H9 (cell line): ENCODE measurements at regions not wholly inside any gene's neighbourhood (a gene's known extent, or its start where the extent isn't known, plus 50 kb on each side); places are given as distances from the start of the nearest gene placed in this dataset.
A peak's percentile ranks its signal among the peaks of the same experiment; 100 is the strongest.

Source experiments
- DNase-seq: peaks from one replicate; pipeline ENCODE4 v3.0.0-alpha.2; 2017
- H2AFZ ChIP-seq: one replicate; pipeline ENCODE4 v1.6.1; 2013; ENCODE audit warnings: mild to moderate bottlenecking, low read length, control low read depth, moderate library complexity
- H2AK5ac ChIP-seq: 2 replicates; pipeline ENCODE4 v1.6.1; 2013; ENCODE audit warnings: low read length, control low read depth, mixed read lengths; ENCODE audit not compliant: insufficient read length
- H2BK120ac ChIP-seq: one replicate; pipeline ENCODE4 v1.6.1; 2013; ENCODE audit warnings: low read depth, mild to moderate bottlenecking, low read length, control low read depth, inconsistent platforms; ENCODE audit not compliant: poor library complexity, severe bottlenecking
- H2BK12ac ChIP-seq: 2 replicates; pipeline ENCODE4 v1.6.1; 2013; ENCODE audit warnings: low read length, control low read depth, mixed read lengths, low read depth; ENCODE audit not compliant: insufficient read length
- H2BK15ac ChIP-seq: 2 replicates; pipeline ENCODE4 v1.6.1; 2013; ENCODE audit warnings: low read depth, low read length, control low read depth
- H2BK20ac ChIP-seq: one replicate; pipeline ENCODE4 v1.6.1; 2013; ENCODE audit warnings: low read depth, mild to moderate bottlenecking, low read length, control low read depth, inconsistent platforms; ENCODE audit not compliant: poor library complexity, severe bottlenecking
- H2BK5ac ChIP-seq: 2 replicates; pipeline ENCODE4 v1.6.1; 2013; ENCODE audit warnings: low read length, control low read depth, mixed read lengths; ENCODE audit not compliant: insufficient read length
- H3K14ac ChIP-seq: 2 replicates; pipeline ENCODE4 v1.6.1; 2013; ENCODE audit warnings: low read length, control low read depth; ENCODE audit not compliant: insufficient read depth
- H3K18ac ChIP-seq: 2 replicates; pipeline ENCODE4 v1.6.1; 2013; ENCODE audit warnings: low read depth, mild to moderate bottlenecking, mixed read lengths, low read length, control low read depth; ENCODE audit not compliant: insufficient read length
- H3K23ac ChIP-seq: 2 replicates; pipeline ENCODE4 v1.6.1; 2013; ENCODE audit warnings: low read length, control low read depth, mixed read lengths, low read depth; ENCODE audit not compliant: insufficient read length
- H3K23me2 ChIP-seq: 2 replicates; pipeline ENCODE4 v1.6.1; 2013; ENCODE audit warnings: low read depth, mild to moderate bottlenecking, mixed read lengths, low read length, control low read depth; ENCODE audit not compliant: insufficient read length, poor library complexity, severe bottlenecking
- H3K27ac ChIP-seq: 2 replicates; pipeline ENCODE4 v1.5.1; 2013; ENCODE audit warnings: low read length, control low read depth, mixed read lengths, low read depth; ENCODE audit not compliant: insufficient read length
- H3K27me3 ChIP-seq: 2 replicates; pipeline ENCODE4 v1.6.1; 2013; ENCODE audit warnings: low read length, control low read depth, inconsistent platforms; ENCODE audit not compliant: insufficient read depth
- H3K4ac ChIP-seq: 2 replicates; pipeline ENCODE4 v1.6.1; 2013; ENCODE audit warnings: low read depth, mild to moderate bottlenecking, control low read depth, inconsistent platforms, low read length, moderate library complexity
- H3K4me1 ChIP-seq: 2 replicates; pipeline ENCODE4 v1.6.1; 2013; ENCODE audit warnings: low read length, control low read depth, inconsistent platforms; ENCODE audit not compliant: insufficient read depth
- H3K4me2 ChIP-seq: 2 replicates; pipeline ENCODE4 v1.6.1; 2013; ENCODE audit warnings: low read length, control low read depth, mixed read lengths; ENCODE audit not compliant: insufficient read length, insufficient read depth
- H3K56ac ChIP-seq: 2 replicates; pipeline ENCODE4 v1.6.1; 2013; ENCODE audit warnings: low read depth, mild to moderate bottlenecking, mixed read lengths, low read length, control low read depth; ENCODE audit not compliant: insufficient read length
- H3K79me1 ChIP-seq: 2 replicates; pipeline ENCODE4 v1.6.1; 2013; ENCODE audit warnings: low read depth, mild to moderate bottlenecking, moderate library complexity, low read length, control low read depth, inconsistent platforms; ENCODE audit not compliant: insufficient read depth, poor library complexity, severe bottlenecking
- H3K79me2 ChIP-seq: 2 replicates; pipeline ENCODE4 v1.6.1; 2013; ENCODE audit warnings: low read length, control low read depth, inconsistent platforms; ENCODE audit not compliant: insufficient read depth
- H3K9ac ChIP-seq: 2 replicates; pipeline ENCODE4 v1.6.1; 2013; ENCODE audit warnings: low read length, control low read depth, mixed read lengths; ENCODE audit not compliant: insufficient read length; ENCODE audit errors: extremely low read depth
- H3K9me3 ChIP-seq: one replicate; pipeline ENCODE4 v1.6.1; 2013; ENCODE audit warnings: low read depth, low read length, inconsistent platforms; ENCODE audit not compliant: control insufficient read depth
- H3T11ph ChIP-seq: one replicate; pipeline ENCODE4 v1.6.1; 2013; ENCODE audit warnings: mild to moderate bottlenecking, low read length, control low read depth, inconsistent platforms
- H4K20me1 ChIP-seq: one replicate; pipeline ENCODE4 v1.6.1; 2013; ENCODE audit not compliant: control insufficient read depth, insufficient read length, insufficient read depth
- H4K5ac ChIP-seq: 2 replicates; pipeline ENCODE4 v1.6.1; 2013; ENCODE audit warnings: low read depth, mild to moderate bottlenecking, mixed read lengths, low read length, control low read depth; ENCODE audit not compliant: insufficient read length
- H4K8ac ChIP-seq: replicated peaks from 2 replicates; pipeline ENCODE4 v1.6.1; 2013; ENCODE audit warnings: low read length, control low read depth, mixed read lengths, low read depth; ENCODE audit not compliant: insufficient read length
- H4K91ac ChIP-seq: 2 replicates; pipeline ENCODE4 v1.6.1; 2013; ENCODE audit warnings: low read depth, mild to moderate bottlenecking, moderate library complexity, mixed read lengths, low read length, control low read depth; ENCODE audit not compliant: insufficient read length
- H3K27ac Mint-ChIP-seq, 3 experiments: 2 replicates in 2 of 3; 3 replicates in 1 of 3; pipeline ENCODE4 v1.8.0; 2020 to 2021; ENCODE audit warnings: mixed read lengths in 3 of 3, mild to moderate bottlenecking in 1 of 3, moderate library complexity in 1 of 3
- H3K27me3 Mint-ChIP-seq: 2 replicates; pipeline ENCODE4 v1.8.0; 2021; ENCODE audit warnings: low read depth, mild to moderate bottlenecking, moderate library complexity, mixed read lengths
- H3K36me3 Mint-ChIP-seq, 3 experiments: 2 replicates in 2 of 3; 3 replicates in 1 of 3; pipeline ENCODE4 v1.8.0; 2020 to 2021; ENCODE audit warnings: low read depth in 3 of 3, mixed read lengths in 3 of 3; ENCODE audit not compliant: insufficient read depth in 1 of 3
- H3K4me1 Mint-ChIP-seq, 2 experiments: 2 replicates each; pipeline ENCODE4 v1.8.0; 2020; ENCODE audit warnings: mixed read lengths in 2 of 2
- H3K4me3 Mint-ChIP-seq, 2 experiments: 2 replicates in 1 of 2; 3 replicates in 1 of 2; pipeline ENCODE4 v1.8.0; 2020 to 2021; ENCODE audit warnings: mild to moderate bottlenecking in 2 of 2, mixed read lengths in 2 of 2, moderate library complexity in 1 of 2
- H3K9me3 Mint-ChIP-seq, 2 experiments: 2 replicates in 1 of 2; 3 replicates in 1 of 2; pipeline ENCODE4 v1.8.0; 2020; ENCODE audit warnings: mild to moderate bottlenecking in 2 of 2, mixed read lengths in 2 of 2, moderate library complexity in 1 of 2
- WGBS: extraction: QIAGEN DNeasy Blood & Tissue Kit; methylation state at CpG from one replicate; pipeline ENCODE4 v1.1.7; 2013; ENCODE audit warnings: missing lambda C conversion rate, low lambda C conversion rate, mixed read lengths; ENCODE audit not compliant: insufficient read length; ENCODE audit errors: extremely low coverage; 5-methylcytosine and 5-hydroxymethylcytosine counted together
- TF ChIP-seq, protein P1 (sequence below): fragments of 200-600 bp; sonication (generic); conservative IDR thresholded peaks from 3 replicates; pipeline ENCODE4 v1.8.0; 2021; ENCODE audit warnings: antibody characterized with exemption, mild to moderate bottlenecking

DNA sequence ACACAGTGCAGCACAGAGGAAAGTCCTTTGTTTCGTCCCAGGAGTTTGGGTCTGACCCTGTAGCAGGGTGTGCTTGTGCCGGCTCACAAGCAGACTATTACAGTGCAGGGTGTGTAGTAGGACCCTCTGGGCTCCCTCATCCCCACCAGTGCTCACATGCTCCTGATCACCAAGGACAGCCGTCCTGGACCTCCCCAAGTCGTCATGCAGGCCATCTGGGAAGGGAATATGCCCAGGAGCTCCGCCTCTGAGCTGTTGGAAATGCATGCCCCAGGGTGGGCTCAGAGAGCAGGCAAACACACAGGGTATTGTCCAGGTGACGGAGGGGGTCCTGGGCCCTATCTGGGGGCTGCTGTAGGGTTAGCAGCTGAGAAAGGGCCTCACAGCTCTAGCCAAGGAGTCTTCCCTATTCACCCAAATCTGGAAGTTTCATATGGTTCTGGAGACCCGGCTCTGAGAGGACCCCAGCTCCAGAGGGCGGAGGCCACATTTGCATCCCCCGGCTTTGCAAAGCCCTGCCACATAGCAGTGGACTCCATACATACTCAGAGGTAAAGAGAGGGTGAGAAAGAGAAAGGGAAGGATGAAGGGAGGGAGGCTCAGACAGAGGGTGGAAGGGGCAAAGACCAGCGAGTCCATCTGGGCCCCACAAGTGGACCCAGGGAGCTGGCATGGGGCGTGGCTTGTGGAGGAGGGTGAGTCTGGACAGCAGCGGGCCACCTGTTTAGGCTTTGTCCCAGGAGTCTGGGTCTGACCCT, 53.5 kb upstream of the PPP2R5C start:
- Histone ChIP-seq H2AFZ (no peak overlapping the region), H3K14ac (no peak overlapping the region; the same call in 1 of the 2 replicates), H3K27ac (no peak overlapping the region), H3K79me2 (no peaks in the 10 kb centered on the region), H2BK12ac (no peak overlapping the region), H2BK15ac (no peak overlapping the region), H3K9ac (no peak overlapping the region), H3K9me3 (no peaks in the 10 kb centered on the region), H4K5ac (no peak overlapping the region), H4K91ac (no peak overlapping the region), H3K56ac (no peak overlapping the region), H2BK120ac (no peak overlapping the region), H3K4me2 (no peak overlapping the region), H3K27me3 (no peaks in the 10 kb centered on the region), H3K79me1 (no peaks in the 10 kb centered on the region), H2AK5ac (no peak overlapping the region), H2BK5ac (no peak overlapping the region), H3K18ac (no peak overlapping the region), H3K4ac (no peak overlapping the region), H3K23ac (no peak overlapping the region), H2BK20ac (no peak overlapping the region), H3K23me2 (no peaks in the 10 kb centered on the region), H3K4me1 (no peaks in the 10 kb centered on the region), H4K8ac (no peak overlapping the region), H3T11ph (no peak overlapping the region), H4K20me1 (no peaks in the 10 kb centered on the region)
- no CpG with 5 or more reads among the region's 12 CpGs for WGBS
- TF ChIP-seq, protein P1, sequence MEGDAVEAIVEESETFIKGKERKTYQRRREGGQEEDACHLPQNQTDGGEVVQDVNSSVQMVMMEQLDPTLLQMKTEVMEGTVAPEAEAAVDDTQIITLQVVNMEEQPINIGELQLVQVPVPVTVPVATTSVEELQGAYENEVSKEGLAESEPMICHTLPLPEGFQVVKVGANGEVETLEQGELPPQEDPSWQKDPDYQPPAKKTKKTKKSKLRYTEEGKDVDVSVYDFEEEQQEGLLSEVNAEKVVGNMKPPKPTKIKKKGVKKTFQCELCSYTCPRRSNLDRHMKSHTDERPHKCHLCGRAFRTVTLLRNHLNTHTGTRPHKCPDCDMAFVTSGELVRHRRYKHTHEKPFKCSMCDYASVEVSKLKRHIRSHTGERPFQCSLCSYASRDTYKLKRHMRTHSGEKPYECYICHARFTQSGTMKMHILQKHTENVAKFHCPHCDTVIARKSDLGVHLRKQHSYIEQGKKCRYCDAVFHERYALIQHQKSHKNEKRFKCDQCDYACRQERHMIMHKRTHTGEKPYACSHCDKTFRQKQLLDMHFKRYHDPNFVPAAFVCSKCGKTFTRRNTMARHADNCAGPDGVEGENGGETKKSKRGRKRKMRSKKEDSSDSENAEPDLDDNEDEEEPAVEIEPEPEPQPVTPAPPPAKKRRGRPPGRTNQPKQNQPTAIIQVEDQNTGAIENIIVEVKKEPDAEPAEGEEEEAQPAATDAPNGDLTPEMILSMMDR = no peak
- Mint-ChIP-seq H3K4me3 (no peak overlapping the region), H3K36me3 (no peaks in the 10 kb centered on the region), H3K4me1 (peaks cover 19 to 24% of the 10 kb centered on the region in 2 experiments), H3K9me3 (peaks cover 8 to 13% of the 10 kb centered on the region in 2 experiments), H3K27me3 (peaks cover 36% of the 10 kb centered on the region), H3K27ac (no peak overlapping the region)
- peak; percentile 40 for DNase-seq
